ENCODE measurements at regions not wholly inside any gene's neighbourhood (a gene's known extent, or its start where the extent isn't known, plus 50 kb on each side); places are given as distances from the start of the nearest gene placed in this dataset.

DNA sequence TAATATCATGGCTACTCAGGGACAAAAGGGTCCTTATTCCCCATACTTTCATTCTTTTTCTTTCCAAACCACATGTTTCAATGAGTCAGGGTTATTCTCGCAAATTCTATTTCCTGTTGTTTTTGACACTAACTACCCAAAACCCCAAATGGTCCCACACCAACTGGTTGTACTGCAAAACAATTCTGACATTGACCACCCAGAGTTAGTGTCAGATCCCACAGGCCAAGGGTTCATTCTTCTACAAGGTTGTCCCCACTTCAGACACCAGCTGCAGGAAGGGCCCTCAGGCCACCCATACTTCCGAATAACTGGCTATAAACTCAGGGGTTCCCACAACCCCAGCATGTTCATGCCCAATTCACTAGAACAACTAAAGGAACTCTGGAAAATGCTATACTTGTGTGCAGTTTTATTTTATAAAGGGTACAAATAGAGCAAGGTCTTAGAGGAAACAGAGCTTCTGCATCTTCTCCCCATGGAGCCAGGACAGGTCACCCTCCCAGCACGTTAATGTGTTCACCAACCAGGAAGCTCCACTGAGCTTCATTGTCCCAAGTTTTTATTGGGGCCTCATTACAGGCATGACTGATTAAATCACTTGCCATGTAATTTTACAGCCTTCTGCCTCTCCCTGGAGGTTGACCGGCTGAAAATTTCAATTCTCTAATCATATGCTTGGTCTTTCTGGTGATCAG is 334.8 kb downstream of the DRD1 start:
- H3K4me3 ChIP-seq (ENCODE audit: low read length in 2 of 2) = no peak overlapping the region
- no peak overlapping the region for H3K27ac ChIP-seq (ENCODE audit: low read depth in 2 of 2, low read length in 2 of 2)

DNA sequence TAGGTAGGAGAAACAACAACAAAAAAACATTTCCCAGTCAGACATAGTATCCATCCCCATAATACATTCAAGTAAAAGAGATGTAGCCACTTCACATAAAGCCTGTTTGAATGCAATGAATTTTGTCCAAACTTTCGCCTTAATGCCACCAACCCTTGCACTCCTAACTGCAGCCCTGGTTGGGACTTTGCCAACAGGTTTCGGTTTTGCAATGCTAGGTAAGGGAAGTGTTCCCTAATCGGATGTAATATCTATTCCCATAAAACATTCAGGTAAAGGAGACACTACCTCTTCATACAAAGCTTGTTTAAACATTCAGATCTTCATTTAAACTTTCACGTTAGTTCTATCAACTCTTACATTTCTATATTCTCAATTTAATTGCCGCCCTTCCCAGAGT is 336.1 kb downstream of the DRD1 start:
- Histone ChIP-seq H3K27me3 (ENCODE audit: control insufficient read depth in 2 of 2, insufficient read depth in 2 of 2, low read length in 2 of 2) (no peaks in the 10 kb centered on the region), H3K4me3 (ENCODE audit: low read length in 2 of 2) (no peak overlapping the region), H3K9me3 (ENCODE audit: control insufficient read depth in 2 of 2, low read length in 2 of 2) (no peaks in the 10 kb centered on the region), H3K9ac (ENCODE audit: low read depth in 1 of 2, low read length in 2 of 2) (no peak overlapping the region), H3K4me1 (ENCODE audit: control insufficient read depth in 2 of 2, insufficient read depth in 2 of 2, low read length in 2 of 2) (no peaks in the 10 kb centered on the region), H3K27ac (ENCODE audit: low read depth in 2 of 2, low read length in 2 of 2) (no peak overlapping the region), H3K36me3 (ENCODE audit: control insufficient read depth in 2 of 2, insufficient read depth in 2 of 2, low read length in 2 of 2) (no peaks in the 10 kb centered on the region)

More for the DNA sequence above, 334.8 kb downstream of the DRD1 start:
- Histone ChIP-seq H3K27me3 (ENCODE audit: control insufficient read depth in 2 of 2, insufficient read depth in 2 of 2, low read length in 2 of 2) (no peaks in the 10 kb centered on the region), H3K4me1 (ENCODE audit: control insufficient read depth in 2 of 2, insufficient read depth in 2 of 2, low read length in 2 of 2) (no peaks in the 10 kb centered on the region), H3K36me3 (ENCODE audit: control insufficient read depth in 2 of 2, insufficient read depth in 2 of 2, low read length in 2 of 2) (no peaks in the 10 kb centered on the region), H3K9me3 (ENCODE audit: control insufficient read depth in 2 of 2, low read length in 2 of 2) (no peaks in the 10 kb centered on the region), H3K9ac (ENCODE audit: low read depth in 1 of 2, low read length in 2 of 2) (no peak overlapping the region)

DNA sequence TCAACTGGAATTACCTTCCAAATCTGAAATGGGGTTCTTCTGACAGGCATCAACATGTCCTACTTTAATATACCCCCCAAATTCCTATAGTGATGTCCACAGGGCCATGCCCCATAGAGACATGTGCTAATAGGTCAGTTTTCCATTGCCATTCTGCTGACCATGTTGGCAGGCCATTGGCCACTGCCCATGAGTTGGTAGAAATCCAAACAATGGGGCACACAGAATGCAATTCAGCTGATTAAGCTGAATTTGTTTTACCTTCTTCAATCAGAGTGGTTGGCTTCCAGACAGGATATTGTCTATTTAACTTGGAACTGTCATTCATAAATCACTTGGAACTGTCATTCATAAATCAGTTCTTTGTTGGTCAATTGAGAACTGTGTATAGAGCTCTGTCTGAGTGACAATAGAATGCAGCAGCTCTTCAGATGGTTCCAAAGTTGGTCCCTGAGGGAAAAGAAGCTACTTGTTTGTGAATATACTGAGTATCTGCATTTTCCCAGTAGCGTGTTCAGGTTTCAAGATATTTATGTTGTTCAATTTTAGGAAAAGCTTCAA is 336.9 kb downstream of the DRD1 start:
- no peak overlapping the region for H3K4me3 ChIP-seq (ENCODE audit: low read length in 2 of 2)
- H3K9me3 ChIP-seq (ENCODE audit: control insufficient read depth in 2 of 2, low read length in 2 of 2) = no peaks in the 10 kb centered on the region
- no peaks in the 10 kb centered on the region for H3K36me3 ChIP-seq (ENCODE audit: control insufficient read depth in 2 of 2, insufficient read depth in 2 of 2, low read length in 2 of 2)
- no peak overlapping the region for H3K9ac ChIP-seq (ENCODE audit: low read depth in 1 of 2, low read length in 2 of 2)
- H3K27me3 ChIP-seq (ENCODE audit: control insufficient read depth in 2 of 2, insufficient read depth in 2 of 2, low read length in 2 of 2) = no peaks in the 10 kb centered on the region
- H3K4me1 ChIP-seq (ENCODE audit: control insufficient read depth in 2 of 2, insufficient read depth in 2 of 2, low read length in 2 of 2) = no peaks in the 10 kb centered on the region
- H3K27ac ChIP-seq (ENCODE audit: low read depth in 2 of 2, low read length in 2 of 2) = no peak overlapping the region

DNA sequence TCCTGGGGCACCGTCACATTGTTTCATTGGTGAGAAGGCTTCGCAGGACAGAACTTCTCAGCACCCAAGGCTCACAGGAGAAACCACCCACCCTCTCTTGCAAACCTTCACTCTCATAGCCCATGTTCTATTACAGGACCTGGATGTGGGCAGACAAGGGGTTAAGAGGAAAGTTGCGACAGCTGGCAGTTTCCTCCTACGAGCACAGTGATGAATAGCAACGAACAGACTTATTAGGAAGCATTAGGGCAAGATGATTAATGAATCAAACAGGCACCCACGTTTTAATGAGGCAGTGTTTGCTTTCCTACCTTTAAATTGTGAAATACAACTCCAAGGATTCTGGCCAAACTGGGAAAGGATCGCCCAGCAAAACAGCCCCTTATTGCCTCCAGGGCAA is 339.3 kb downstream of the DRD1 start:
- Histone ChIP-seq H3K9me3 (ENCODE audit: control insufficient read depth in 2 of 2, low read length in 2 of 2) (no peaks in the 10 kb centered on the region), H3K4me1 (ENCODE audit: control insufficient read depth in 2 of 2, insufficient read depth in 2 of 2, low read length in 2 of 2) (no peaks in the 10 kb centered on the region), H3K27ac (ENCODE audit: low read depth in 2 of 2, low read length in 2 of 2) (no peak overlapping the region), H3K9ac (ENCODE audit: low read depth in 1 of 2, low read length in 2 of 2) (no peak overlapping the region), H3K36me3 (ENCODE audit: control insufficient read depth in 2 of 2, insufficient read depth in 2 of 2, low read length in 2 of 2) (no peaks in the 10 kb centered on the region), H3K4me3 (ENCODE audit: low read length in 2 of 2) (no peak overlapping the region), H3K27me3 (ENCODE audit: control insufficient read depth in 2 of 2, insufficient read depth in 2 of 2, low read length in 2 of 2) (no peaks in the 10 kb centered on the region)

DNA sequence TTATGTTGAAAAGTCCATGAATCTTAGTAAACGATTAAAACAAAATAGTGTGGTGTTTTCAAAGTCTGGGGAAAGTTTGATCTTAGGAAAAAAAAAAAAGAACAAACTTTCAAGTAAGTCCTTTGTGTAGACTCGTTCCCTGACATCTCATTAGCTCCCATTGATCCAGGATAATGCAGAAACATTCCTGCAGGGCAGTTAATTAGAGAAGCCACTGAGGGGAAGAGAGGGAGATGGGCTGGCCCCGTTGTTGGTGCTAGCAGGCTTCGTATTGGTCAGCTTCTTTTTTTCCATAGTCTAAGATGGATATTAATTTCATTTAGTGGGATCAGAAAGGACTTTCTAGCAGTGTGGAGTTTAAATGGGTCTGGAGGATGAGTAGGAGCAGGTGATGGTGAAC is 340.2 kb downstream of the DRD1 start:
- Histone ChIP-seq H3K36me3 (ENCODE audit: control insufficient read depth in 2 of 2, insufficient read depth in 2 of 2, low read length in 2 of 2) (no peaks in the 10 kb centered on the region), H3K27ac (ENCODE audit: low read depth in 2 of 2, low read length in 2 of 2) (no peak overlapping the region), H3K9me3 (ENCODE audit: control insufficient read depth in 2 of 2, low read length in 2 of 2) (no peaks in the 10 kb centered on the region), H3K27me3 (ENCODE audit: control insufficient read depth in 2 of 2, insufficient read depth in 2 of 2, low read length in 2 of 2) (no peaks in the 10 kb centered on the region), H3K9ac (ENCODE audit: low read depth in 1 of 2, low read length in 2 of 2) (no peak overlapping the region), H3K4me1 (ENCODE audit: control insufficient read depth in 2 of 2, insufficient read depth in 2 of 2, low read length in 2 of 2) (no peaks in the 10 kb centered on the region), H3K4me3 (ENCODE audit: low read length in 2 of 2) (no peak overlapping the region)

DNA sequence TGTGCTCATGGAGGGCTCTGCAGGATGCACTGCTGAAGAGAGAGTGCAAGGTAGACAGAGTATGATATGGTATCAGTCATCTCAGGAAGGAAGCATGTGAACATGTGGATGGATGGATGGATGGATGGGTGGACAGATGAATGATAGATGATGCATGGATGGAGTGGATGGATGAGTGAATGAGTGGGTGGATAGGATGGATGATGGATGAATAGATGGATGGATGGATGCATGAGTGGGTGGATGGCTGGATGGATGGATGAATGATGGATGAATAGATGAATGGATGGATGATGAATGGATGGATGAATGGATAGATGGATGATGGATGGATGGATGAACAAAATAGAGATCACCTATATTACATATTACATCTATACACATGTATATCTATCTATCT is 341.3 kb downstream of the DRD1 start:
- no peaks in the 10 kb centered on the region for H3K9me3 ChIP-seq (ENCODE audit: control insufficient read depth in 2 of 2, low read length in 2 of 2)
- H3K36me3 ChIP-seq (ENCODE audit: control insufficient read depth in 2 of 2, insufficient read depth in 2 of 2, low read length in 2 of 2) = no peaks in the 10 kb centered on the region
- no peaks in the 10 kb centered on the region for H3K27me3 ChIP-seq (ENCODE audit: control insufficient read depth in 2 of 2, insufficient read depth in 2 of 2, low read length in 2 of 2)
- no peak overlapping the region for H3K9ac ChIP-seq (ENCODE audit: low read depth in 1 of 2, low read length in 2 of 2)
- H3K4me1 ChIP-seq (ENCODE audit: control insufficient read depth in 2 of 2, insufficient read depth in 2 of 2, low read length in 2 of 2) = no peaks in the 10 kb centered on the region
- H3K4me3 ChIP-seq (ENCODE audit: low read length in 2 of 2) = no peak overlapping the region
- no peak overlapping the region for H3K27ac ChIP-seq (ENCODE audit: low read depth in 2 of 2, low read length in 2 of 2)

DNA sequence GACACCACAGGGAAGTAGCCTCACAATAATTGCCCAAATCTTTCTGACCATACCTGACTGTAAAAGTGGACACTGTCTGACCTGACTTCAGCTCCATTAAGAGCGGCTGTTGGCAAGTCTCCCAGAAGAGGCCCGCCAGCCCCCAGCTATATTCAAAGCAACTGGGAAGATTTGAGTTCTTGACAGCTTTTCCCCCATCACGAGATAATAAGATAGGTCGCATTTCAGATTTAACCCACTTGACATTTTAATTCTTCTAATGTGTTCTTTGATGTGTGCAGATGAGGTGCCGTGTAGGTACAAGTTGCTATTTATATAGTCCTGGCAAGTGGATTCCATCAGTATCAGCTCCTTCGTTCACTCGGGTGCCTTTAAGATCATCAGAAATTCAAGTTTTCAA is 345.7 kb downstream of the DRD1 start:
- Histone ChIP-seq H3K9ac (ENCODE audit: low read depth in 1 of 2, low read length in 2 of 2) (no peak overlapping the region), H3K36me3 (ENCODE audit: control insufficient read depth in 2 of 2, insufficient read depth in 2 of 2, low read length in 2 of 2) (no peaks in the 10 kb centered on the region), H3K9me3 (ENCODE audit: control insufficient read depth in 2 of 2, low read length in 2 of 2) (no peaks in the 10 kb centered on the region), H3K27me3 (ENCODE audit: control insufficient read depth in 2 of 2, insufficient read depth in 2 of 2, low read length in 2 of 2) (no peaks in the 10 kb centered on the region), H3K27ac (ENCODE audit: low read depth in 2 of 2, low read length in 2 of 2) (no peak overlapping the region), H3K4me1 (ENCODE audit: control insufficient read depth in 2 of 2, insufficient read depth in 2 of 2, low read length in 2 of 2) (no peaks in the 10 kb centered on the region), H3K4me3 (ENCODE audit: low read length in 2 of 2) (no peak overlapping the region)

DNA sequence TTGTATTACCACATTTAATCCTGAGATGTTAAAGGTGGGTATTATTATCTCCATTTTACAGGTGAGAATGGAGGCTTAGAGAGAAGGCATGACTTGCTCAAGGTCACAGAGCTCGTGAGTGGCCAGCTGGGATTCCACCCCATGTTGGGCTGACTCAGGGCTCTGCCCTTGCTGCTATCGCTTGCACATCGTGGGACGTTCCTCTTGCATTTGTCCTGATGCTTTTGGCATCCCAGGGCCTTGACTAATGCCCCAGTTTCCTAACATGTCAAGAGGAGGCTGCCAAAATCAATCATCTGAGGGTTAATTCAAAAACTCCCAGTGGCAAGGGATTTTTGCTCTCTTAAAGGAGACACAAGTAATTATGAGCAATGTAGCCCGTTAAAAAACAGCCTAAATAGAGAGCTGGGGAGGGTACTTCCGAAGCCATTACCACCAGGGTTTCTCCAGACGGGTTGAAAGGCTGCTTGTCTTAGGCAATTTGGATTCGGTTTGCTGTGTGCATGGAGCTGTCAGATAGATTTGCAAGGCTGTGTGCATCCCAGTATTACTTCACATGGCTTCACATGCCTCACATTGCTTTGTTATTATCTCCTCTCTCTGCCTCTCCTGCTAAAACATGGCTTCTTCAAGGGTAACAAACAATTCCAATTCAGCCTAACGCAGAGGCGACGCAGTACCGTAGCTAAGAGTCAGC is 347.4 kb downstream of the DRD1 start:
- Histone ChIP-seq H3K4me3 (ENCODE audit: low read length in 2 of 2) (no peak overlapping the region), H3K36me3 (ENCODE audit: control insufficient read depth in 2 of 2, insufficient read depth in 2 of 2, low read length in 2 of 2) (no peaks in the 10 kb centered on the region), H3K27ac (ENCODE audit: low read depth in 2 of 2, low read length in 2 of 2) (no peak overlapping the region), H3K9me3 (ENCODE audit: control insufficient read depth in 2 of 2, low read length in 2 of 2) (no peaks in the 10 kb centered on the region), H3K27me3 (ENCODE audit: control insufficient read depth in 2 of 2, insufficient read depth in 2 of 2, low read length in 2 of 2) (no peaks in the 10 kb centered on the region), H3K4me1 (ENCODE audit: control insufficient read depth in 2 of 2, insufficient read depth in 2 of 2, low read length in 2 of 2) (no peaks in the 10 kb centered on the region), H3K9ac (ENCODE audit: low read depth in 1 of 2, low read length in 2 of 2) (no peak overlapping the region)

DNA sequence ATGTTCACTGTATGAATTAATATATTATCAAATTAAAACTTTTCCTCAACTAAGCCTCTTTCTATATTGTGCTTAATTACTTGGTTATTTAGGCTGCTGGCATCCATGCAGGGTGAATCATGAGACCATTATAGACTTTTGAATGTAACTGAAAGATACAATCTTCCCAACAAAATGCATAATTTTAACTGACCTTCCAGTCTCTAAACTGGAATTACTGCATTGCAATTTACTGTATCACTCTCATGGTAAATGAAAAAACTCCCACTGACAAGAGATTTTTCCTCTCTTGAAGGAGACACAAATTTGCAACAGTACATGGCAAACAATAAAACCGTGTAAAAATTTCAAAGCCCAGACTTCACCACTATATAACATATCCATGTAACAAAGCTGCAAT is 349.5 kb downstream of the DRD1 start:
- Histone ChIP-seq H3K27ac (ENCODE audit: low read depth in 2 of 2, low read length in 2 of 2) (no peak overlapping the region), H3K4me3 (ENCODE audit: low read length in 2 of 2) (no peak overlapping the region), H3K9me3 (ENCODE audit: control insufficient read depth in 2 of 2, low read length in 2 of 2) (no peaks in the 10 kb centered on the region), H3K27me3 (ENCODE audit: control insufficient read depth in 2 of 2, insufficient read depth in 2 of 2, low read length in 2 of 2) (no peaks in the 10 kb centered on the region), H3K36me3 (ENCODE audit: control insufficient read depth in 2 of 2, insufficient read depth in 2 of 2, low read length in 2 of 2) (no peaks in the 10 kb centered on the region), H3K4me1 (ENCODE audit: control insufficient read depth in 2 of 2, insufficient read depth in 2 of 2, low read length in 2 of 2) (no peaks in the 10 kb centered on the region), H3K9ac (ENCODE audit: low read depth in 1 of 2, low read length in 2 of 2) (no peak overlapping the region)

DNA sequence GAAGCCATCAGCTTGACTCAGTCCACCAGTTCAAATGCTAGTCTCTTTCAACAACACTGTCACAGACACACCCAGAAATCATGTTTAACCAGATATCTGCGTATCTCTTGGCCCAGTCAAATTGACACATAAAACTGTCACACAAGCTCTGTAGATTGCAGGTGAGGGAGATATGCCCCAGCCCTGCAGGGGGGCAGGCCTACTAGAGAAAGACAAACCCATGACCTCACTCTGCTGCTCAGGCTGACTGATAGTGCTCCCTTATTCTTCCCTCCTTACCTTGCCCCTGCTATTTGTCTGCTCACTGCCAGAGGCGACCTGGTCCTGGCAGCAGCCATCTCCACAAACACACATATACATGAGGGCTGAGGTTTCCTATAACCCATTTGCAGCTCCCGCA is 351.3 kb downstream of the DRD1 start:
- H3K9ac ChIP-seq (ENCODE audit: low read depth in 1 of 2, low read length in 2 of 2) = no peak overlapping the region
- H3K4me1 ChIP-seq (ENCODE audit: control insufficient read depth in 2 of 2, insufficient read depth in 2 of 2, low read length in 2 of 2) = no peaks in the 10 kb centered on the region
- no peaks in the 10 kb centered on the region for H3K27me3 ChIP-seq (ENCODE audit: control insufficient read depth in 2 of 2, insufficient read depth in 2 of 2, low read length in 2 of 2)
- no peaks in the 10 kb centered on the region for H3K9me3 ChIP-seq (ENCODE audit: control insufficient read depth in 2 of 2, low read length in 2 of 2)
- H3K27ac ChIP-seq (ENCODE audit: low read depth in 2 of 2, low read length in 2 of 2) = no peak overlapping the region
- H3K4me3 ChIP-seq (ENCODE audit: low read length in 2 of 2) = no peak overlapping the region
- H3K36me3 ChIP-seq (ENCODE audit: control insufficient read depth in 2 of 2, insufficient read depth in 2 of 2, low read length in 2 of 2) = no peaks in the 10 kb centered on the region
